GM12872 (cell line): ENCODE measurements at regions not wholly inside any gene's neighbourhood (a gene's known extent, or its start where the extent isn't known, plus 50 kb on each side); places are given as distances from the start of the nearest gene placed in this dataset.

Source experiments
- CTCF ChIP-seq: IDR thresholded peaks from 3 replicates; pipeline ENCODE4 v1.5.1; 2011; ENCODE audit warnings: low read depth, mild to moderate bottlenecking, low read length, moderate library complexity; ENCODE audit not compliant: insufficient read depth

- no peak for TF ChIP-seq CTCF
These were observed 237.2 kb downstream of the BUB3 start for GRCh38 chr10:123391275-123392028.

- TF ChIP-seq CTCF = no peak
These were observed 238.2 kb downstream of the BUB3 start for GRCh38 chr10:123392182-123392963.

GRCh38 chr10:123393170-123393569 is 239.0 kb downstream of the BUB3 start:
- TF ChIP-seq CTCF = no peak

GRCh38 chr10:123394382-123394781 is 240.2 kb downstream of the BUB3 start:
- no peak for TF ChIP-seq CTCF

- no peak for TF ChIP-seq CTCF
These were observed 241.7 kb downstream of the BUB3 start for GRCh38 chr10:123395906-123396305.

- no peak for TF ChIP-seq CTCF
These were observed 244.0 kb downstream of the BUB3 start for GRCh38 chr10:123398180-123398591.

- TF ChIP-seq CTCF = no peak
These were observed 244.6 kb downstream of the BUB3 start for GRCh38 chr10:123398756-123399155.
